ENCODE measurements at regions not wholly inside any gene's neighbourhood (a gene's known extent, or its start where the extent isn't known, plus 50 kb on each side); places are given as distances from the start of the nearest gene placed in this dataset.

DNA sequence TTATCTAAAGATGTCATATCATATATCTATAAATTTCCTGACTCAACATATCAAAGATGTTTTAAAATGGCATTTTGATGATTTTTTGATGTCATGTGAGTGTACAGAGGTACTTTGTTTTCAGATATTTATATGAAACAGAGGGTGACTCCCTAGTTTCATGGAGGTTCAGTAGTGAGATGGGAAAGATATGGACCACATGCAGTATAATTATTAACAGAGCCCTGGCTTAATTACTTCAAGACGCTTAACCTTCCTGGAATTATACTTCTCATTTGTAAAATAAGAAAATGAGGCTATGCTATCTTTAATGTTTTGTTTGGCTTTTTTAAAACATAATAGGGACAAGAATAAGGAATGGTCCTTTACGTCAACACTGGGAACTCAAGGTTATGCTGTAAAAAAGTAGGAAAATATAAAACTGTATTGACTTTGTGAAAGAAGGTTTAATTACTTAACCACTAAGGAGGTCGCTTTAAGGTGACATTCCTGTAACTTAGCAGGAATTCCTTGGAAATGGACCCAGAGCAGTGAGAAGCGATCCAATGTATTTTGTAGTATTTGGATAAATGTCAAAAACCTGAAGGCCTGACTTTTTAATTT, 821.0 kb upstream of the IGFBP3 start:
- ChIA-PET CTCF (no interaction called here), RAD21 (ENCODE audit: low non-redundant PET in 1 of 2, low total read pairs in 2 of 2, uncharacterized antibody in 2 of 2, unreplicated experiment in 2 of 2) (no interaction called here), POLR2A (no interaction called here)
- no peak overlapping the region for H3K4me3 ChIP-seq (replicated peaks in 1 of 2; ENCODE audit: low read depth in 1 of 2, low read length in 2 of 2)
- H3K4me1 ChIP-seq (ENCODE audit: control insufficient read depth in 1 of 2, insufficient read depth in 2 of 2, low read length in 2 of 2): peaks cover 2 to 4% of the 10 kb centered on the region in 2 experiments; a peak in 3 of 4 replicates
- no peak for TF ChIP-seq YY1 (IDR thresholded peaks at IDR 0.05; ENCODE audit: extremely low read depth, insufficient replicate concordance, low read depth, low read length)
- H2AFZ ChIP-seq (ENCODE audit: low read depth, low read length, poor library complexity, severe bottlenecking): no peak overlapping the region
- no peak overlapping the region for H3K9ac ChIP-seq (ENCODE audit: low read length)
- no peaks in the 10 kb centered on the region for H3K79me2 ChIP-seq (ENCODE audit: insufficient read depth, low read length)
- no peak overlapping the region for H3K4me2 ChIP-seq (ENCODE audit: low read length)
- no peaks in the 10 kb centered on the region for H3K36me3 ChIP-seq (ENCODE audit: control insufficient read depth in 1 of 2, insufficient read depth in 2 of 2, low read length in 2 of 2)
- H3K27ac ChIP-seq (ENCODE audit: low read depth, low read length): no peak overlapping the region
- DNase-seq (ENCODE audit: low read depth, low spot score): no peak
- intact Hi-C loops (cut with micrococcal nuclease): no loop called here
- no TSS peak for BruUV-seq (replicated peaks)
- H3K27me3 ChIP-seq (ENCODE audit: insufficient read depth, low read length): no peaks in the 10 kb centered on the region
- H4K20me1 ChIP-seq (ENCODE audit: insufficient read depth): no peaks in the 10 kb centered on the region
- H3K9me2 ChIP-seq (ENCODE audit: insufficient read depth): no peaks in the 10 kb centered on the region
- no peaks in the 10 kb centered on the region for H3K9me3 ChIP-seq (ENCODE audit: control insufficient read depth in 1 of 2, insufficient read depth in 1 of 2, low read depth in 1 of 2, low read length in 2 of 2)
- ATAC-seq: no peak

- H3K36me3 ChIP-seq (ENCODE audit: control insufficient read depth in 1 of 2, insufficient read depth in 2 of 2, low read length in 2 of 2): no peaks in the 10 kb centered on the region
- H3K27me3 ChIP-seq (ENCODE audit: insufficient read depth, low read length): no peaks in the 10 kb centered on the region
- ATAC-seq (no peak), DNase-seq (ENCODE audit: low read depth, low spot score) (no peak)
- intact Hi-C loops (cut with micrococcal nuclease): no loop called here
- ChIA-PET POLR2A (no interaction called here), CTCF (no interaction called here), RAD21 (ENCODE audit: low non-redundant PET in 1 of 2, low total read pairs in 2 of 2, uncharacterized antibody in 2 of 2, unreplicated experiment in 2 of 2) (no interaction called here)
- no peaks in the 10 kb centered on the region for H3K79me2 ChIP-seq (ENCODE audit: insufficient read depth, low read length)
- no peaks in the 10 kb centered on the region; a peak in 1 of 4 replicates for H3K4me1 ChIP-seq (ENCODE audit: control insufficient read depth in 1 of 2, insufficient read depth in 2 of 2, low read length in 2 of 2)
- H3K9me3 ChIP-seq (ENCODE audit: control insufficient read depth in 1 of 2, insufficient read depth in 1 of 2, low read depth in 1 of 2, low read length in 2 of 2): no peaks in the 10 kb centered on the region
- no peak overlapping the region for H3K27ac ChIP-seq (ENCODE audit: low read depth, low read length)
- H3K9me2 ChIP-seq (ENCODE audit: insufficient read depth): no peaks in the 10 kb centered on the region
- BruUV-seq (replicated peaks): no TSS peak
- H4K20me1 ChIP-seq (ENCODE audit: insufficient read depth): no peaks in the 10 kb centered on the region
- H3K9ac ChIP-seq (ENCODE audit: low read length): no peak overlapping the region
- TF ChIP-seq POLR2A (IDR thresholded peaks at IDR 0.05; ENCODE audit: borderline replicate concordance, extremely low read depth, insufficient read depth, insufficient read length) (no peak), CEBPB (IDR thresholded peaks at IDR 0.05; ENCODE audit: low read depth) (no peak), EZH2 (IDR thresholded peaks at IDR 0.05) (no peak), SRF (IDR thresholded peaks at IDR 0.05; ENCODE audit: low read depth) (no peak), ELF1 (IDR thresholded peaks at IDR 0.05; ENCODE audit: borderline replicate concordance, low read depth) (no peak), RAD21 (IDR thresholded peaks at IDR 0.05; ENCODE audit: low read depth) (no peak), POLR2AphosphoS5 (IDR thresholded peaks at IDR 0.05; ENCODE audit: low read depth, low read length) (no peak), EZH2phosphoT487 (IDR thresholded peaks at IDR 0.05; ENCODE audit: borderline replicate concordance) (no peak), YY1 (IDR thresholded peaks at IDR 0.05; ENCODE audit: extremely low read depth, insufficient replicate concordance, low read depth, low read length) (no peak), ZFX (IDR thresholded peaks at IDR 0.05) (no peak), REST (IDR thresholded peaks at IDR 0.05; ENCODE audit: low read depth) (no peak), ZBTB33 (IDR thresholded peaks at IDR 0.05; ENCODE audit: extremely low read depth, insufficient replicate concordance, low read length) (no peak), JUND (IDR thresholded peaks at IDR 0.05) (no peak), CBX3 (IDR thresholded peaks at IDR 0.05; ENCODE audit: low read depth) (no peak), FOSL1 (IDR thresholded peaks at IDR 0.05; ENCODE audit: low read depth) (no peak)
- no peak overlapping the region for H3K4me3 ChIP-seq (replicated peaks in 1 of 2; ENCODE audit: low read depth in 1 of 2, low read length in 2 of 2)
- H2AFZ ChIP-seq (ENCODE audit: low read depth, low read length, poor library complexity, severe bottlenecking): no peak overlapping the region
- no peak overlapping the region for H3K4me2 ChIP-seq (ENCODE audit: low read length)
Measured at GRCh38 chr7:46741181-46741580, 820.1 kb upstream of the IGFBP3 start.
